ENCODE measurements at regions not wholly inside any gene's neighbourhood (a gene's known extent, or its start where the extent isn't known, plus 50 kb on each side); places are given as distances from the start of the nearest gene placed in this dataset.

- TF ChIP-seq RFX5 (IDR thresholded peaks at IDR 0.05; ENCODE audit: borderline replicate concordance, low read depth, low read length) (no peak), CTBP2 (IDR thresholded peaks at IDR 0.05; ENCODE audit: borderline replicate concordance, insufficient read depth, insufficient read length, low read length) (no peak), RAD21 (IDR thresholded peaks at IDR 0.05 in 1 of 2, conservative IDR thresholded peaks at IDR 0.05 in 1 of 2; ENCODE audit: low read depth in 2 of 2, low read length in 2 of 2) (peak in 1 of 2 experiments; percentile 26; a peak in 1 of 4 replicates), POLR2A (IDR thresholded peaks at IDR 0.05; ENCODE audit: control extremely low read depth in 1 of 2, low read depth in 2 of 2, low read length in 2 of 2) (no peak), CTCF (IDR thresholded peaks at IDR 0.05; ENCODE audit: control extremely low read depth in 1 of 3, insufficient read depth in 1 of 3, low read depth in 1 of 3, low read length in 3 of 3) (no peak), EP300 (IDR thresholded peaks at IDR 0.05; ENCODE audit: borderline replicate concordance in 1 of 2, low read depth in 2 of 2, low read length in 2 of 2) (no peak), YY1 (IDR thresholded peaks at IDR 0.05; ENCODE audit: low read depth, low read length) (no peak), RNF2 (IDR thresholded peaks at IDR 0.05; ENCODE audit: borderline replicate concordance, low read depth, low read length, missing control alignments, poor library complexity, severe bottlenecking) (no peak), E2F6 (IDR thresholded peaks at IDR 0.05) (no peak), EZH2 (IDR thresholded peaks at IDR 0.05; ENCODE audit: low read depth, low read length, severe bottlenecking) (no peak), CREB1 (IDR thresholded peaks at IDR 0.05) (no peak), CHD2 (IDR thresholded peaks at IDR 0.05; ENCODE audit: low read length) (no peak), POLR2AphosphoS5 (IDR thresholded peaks at IDR 0.05; ENCODE audit: low read depth, low read length) (no peak)
Measured at GRCh38 chr11:134797411-134798089, 385.5 kb upstream of the B3GAT1 start.
